NB4 (cell line): ENCODE measurements at regions not wholly inside any gene's neighbourhood (a gene's known extent, or its start where the extent isn't known, plus 50 kb on each side); places are given as distances from the start of the nearest gene placed in this dataset.

ENCODE experiments used
- MYC ChIP-seq: IDR thresholded peaks from 2 replicates; pipeline ENCODE4 v1.6.1; 2011; ENCODE audit warnings: low read depth, low read length
- POLR2A ChIP-seq: IDR thresholded peaks from 2 replicates; pipeline ENCODE4 v1.6.1; 2011; ENCODE audit warnings: mild to moderate bottlenecking; ENCODE audit not compliant: insufficient read length; ENCODE audit errors: extremely low read depth
- TF ChIP-seq, protein P1 (sequence below): IDR thresholded peaks from 2 replicates; pipeline ENCODE4 v1.6.1; 2011; ENCODE audit warnings: low read depth, low read length
- TF ChIP-seq, protein P2 (sequence below): IDR thresholded peaks from one replicate; pipeline ENCODE4 v1.5.1; 2012; ENCODE audit warnings: low read depth, low read length

DNA sequence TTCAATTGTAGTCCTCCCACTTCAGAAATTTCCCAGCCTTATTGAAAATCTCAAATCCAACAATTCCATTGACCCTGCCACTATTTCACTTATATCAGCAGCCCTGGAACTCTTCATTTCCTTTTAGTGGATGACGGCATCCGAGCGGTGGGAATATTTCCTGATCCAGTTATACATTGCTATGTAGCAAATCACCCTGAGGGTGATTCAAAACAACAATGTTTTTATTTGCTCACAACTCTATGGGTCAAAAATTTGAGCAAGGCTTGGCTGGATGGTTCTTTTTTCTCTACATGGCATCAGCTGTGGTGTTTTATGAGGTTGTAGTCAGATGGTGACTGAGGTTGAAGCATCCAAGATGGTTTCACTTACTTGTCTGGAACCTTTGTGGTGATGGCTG is 70.5 kb downstream of the CHST2 start:
- TF ChIP-seq, protein P1, sequence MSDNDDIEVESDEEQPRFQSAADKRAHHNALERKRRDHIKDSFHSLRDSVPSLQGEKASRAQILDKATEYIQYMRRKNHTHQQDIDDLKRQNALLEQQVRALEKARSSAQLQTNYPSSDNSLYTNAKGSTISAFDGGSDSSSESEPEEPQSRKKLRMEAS = no peak
- TF ChIP-seq, protein P2, sequence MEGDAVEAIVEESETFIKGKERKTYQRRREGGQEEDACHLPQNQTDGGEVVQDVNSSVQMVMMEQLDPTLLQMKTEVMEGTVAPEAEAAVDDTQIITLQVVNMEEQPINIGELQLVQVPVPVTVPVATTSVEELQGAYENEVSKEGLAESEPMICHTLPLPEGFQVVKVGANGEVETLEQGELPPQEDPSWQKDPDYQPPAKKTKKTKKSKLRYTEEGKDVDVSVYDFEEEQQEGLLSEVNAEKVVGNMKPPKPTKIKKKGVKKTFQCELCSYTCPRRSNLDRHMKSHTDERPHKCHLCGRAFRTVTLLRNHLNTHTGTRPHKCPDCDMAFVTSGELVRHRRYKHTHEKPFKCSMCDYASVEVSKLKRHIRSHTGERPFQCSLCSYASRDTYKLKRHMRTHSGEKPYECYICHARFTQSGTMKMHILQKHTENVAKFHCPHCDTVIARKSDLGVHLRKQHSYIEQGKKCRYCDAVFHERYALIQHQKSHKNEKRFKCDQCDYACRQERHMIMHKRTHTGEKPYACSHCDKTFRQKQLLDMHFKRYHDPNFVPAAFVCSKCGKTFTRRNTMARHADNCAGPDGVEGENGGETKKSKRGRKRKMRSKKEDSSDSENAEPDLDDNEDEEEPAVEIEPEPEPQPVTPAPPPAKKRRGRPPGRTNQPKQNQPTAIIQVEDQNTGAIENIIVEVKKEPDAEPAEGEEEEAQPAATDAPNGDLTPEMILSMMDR = no peak
- TF ChIP-seq POLR2A (no peak), MYC (no peak)
